HG03066 (cell line): ENCODE measurements at regions not wholly inside any gene's neighbourhood (a gene's known extent, or its start where the extent isn't known, plus 50 kb on each side); places are given as distances from the start of the nearest gene placed in this dataset.
"Not testable (repeated sequence)": the region's sequence is repeated elsewhere in the genome, so short reads cannot be mapped to it uniquely, and the experiment has no call there.

Source experiments
- ATAC-seq: cut with Tn5 transposase; IDR thresholded peaks from one replicate; pipeline ENCODE4 v1.9.1; 2021; ENCODE audit warnings: low read depth; ENCODE audit not compliant: unreplicated experiment

DNA sequence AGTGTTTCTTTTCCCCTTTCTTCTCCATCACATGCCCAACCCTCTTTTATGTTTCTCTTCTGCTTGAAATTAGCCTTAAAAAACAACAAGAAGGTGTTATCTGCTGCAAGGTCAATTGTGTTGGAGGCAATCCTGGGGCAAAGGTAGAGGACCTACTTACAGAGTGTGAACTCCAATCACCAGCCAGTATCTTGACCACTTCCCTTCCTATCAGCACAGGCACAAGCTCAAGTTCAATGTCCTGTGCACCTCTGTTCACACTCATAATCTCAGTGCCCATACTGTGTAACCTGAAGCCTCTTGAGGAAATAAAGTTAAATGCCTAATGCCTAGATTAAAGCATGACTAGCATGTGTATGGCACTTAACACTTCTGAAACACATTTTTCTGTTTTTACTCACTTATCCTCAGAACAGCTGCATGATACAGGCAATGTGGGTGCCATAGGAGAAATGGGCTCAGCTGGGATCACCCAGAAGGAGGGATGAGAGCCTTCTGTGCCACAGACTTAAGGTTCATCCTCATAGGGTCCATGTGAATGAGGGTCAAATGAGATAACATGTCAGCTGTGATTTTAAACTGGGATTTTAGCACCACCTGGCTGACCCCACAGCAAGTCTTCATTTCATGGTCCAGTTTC lies 701.5 kb downstream of the BCL11A start:
- ATAC-seq = no peak

GRCh38 chr2:59850554-59850953 lies 702.9 kb downstream of the BCL11A start:
- ATAC-seq = no peak

- ATAC-seq = no peak
These were observed 719.5 kb downstream of the BCL11A start for GRCh38 chr2:59833941-59834340.

- no peak for ATAC-seq
These were observed 722.9 kb downstream of the BCL11A start for GRCh38 chr2:59830601-59831000.

DNA sequence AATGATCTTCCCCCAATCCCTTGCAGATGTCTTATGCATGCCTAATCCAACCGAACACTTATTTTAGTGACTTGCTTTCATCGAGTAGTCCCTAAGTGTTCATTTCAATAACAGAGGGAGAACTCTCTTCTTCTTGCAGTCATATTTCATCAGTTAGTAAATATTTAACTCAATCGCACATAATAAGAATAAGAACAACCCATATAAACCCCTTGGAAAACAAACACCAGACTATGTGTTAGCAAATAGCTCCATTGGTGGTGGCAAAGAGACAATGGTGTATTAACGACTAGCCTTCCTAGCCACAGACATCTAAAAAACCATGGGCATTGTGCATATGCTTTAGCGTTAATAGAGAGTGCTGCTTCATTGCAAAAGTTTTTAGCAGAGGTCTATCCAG lies 725.8 kb downstream of the BCL11A start:
- ATAC-seq = no peak

DNA sequence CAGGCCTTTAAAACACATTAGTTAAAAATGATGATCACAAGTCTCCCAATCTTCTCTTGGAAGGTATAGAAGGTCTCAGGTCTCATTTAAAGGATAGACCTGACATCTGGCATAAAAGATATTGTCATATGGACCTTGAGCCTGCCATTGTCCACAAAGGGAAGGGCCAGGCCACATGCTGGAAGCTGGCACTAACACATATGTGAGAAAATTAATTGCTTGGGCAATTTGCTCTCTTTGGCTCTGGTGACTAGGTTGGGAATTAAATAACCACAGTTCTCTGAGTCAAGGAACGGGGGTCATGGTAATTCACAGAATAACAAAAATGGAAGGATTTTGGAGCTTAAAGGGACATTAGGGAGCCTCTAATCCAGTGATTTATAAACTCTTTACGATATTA lies 727.3 kb downstream of the BCL11A start:
- ATAC-seq = no peak

GRCh38 chr2:59824314-59824713 lies 729.1 kb downstream of the BCL11A start:
- no peak for ATAC-seq

DNA sequence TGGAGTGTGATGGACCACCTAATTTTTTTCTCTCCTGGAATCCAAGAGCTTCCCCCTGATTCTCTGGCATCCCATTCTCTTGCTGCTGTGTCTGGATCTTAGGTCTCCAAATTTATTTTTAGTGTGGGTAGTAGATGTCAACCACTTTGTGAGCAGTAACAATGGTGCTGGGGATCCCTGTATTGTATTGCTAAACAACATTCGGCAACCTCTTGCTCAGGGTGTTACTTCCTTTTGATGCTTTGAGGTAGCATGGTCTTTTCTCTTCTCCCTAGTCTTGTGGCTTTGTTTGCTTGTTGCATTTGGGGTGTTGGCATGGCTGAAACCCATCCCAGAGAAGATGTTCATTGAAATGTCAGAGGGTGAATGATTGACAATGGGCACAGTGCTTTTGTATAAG lies 737.4 kb downstream of the BCL11A start:
- no peak for ATAC-seq

GRCh38 chr2:59810283-59810682 lies 743.2 kb downstream of the BCL11A start:
- not testable (repeated sequence) for ATAC-seq

DNA sequence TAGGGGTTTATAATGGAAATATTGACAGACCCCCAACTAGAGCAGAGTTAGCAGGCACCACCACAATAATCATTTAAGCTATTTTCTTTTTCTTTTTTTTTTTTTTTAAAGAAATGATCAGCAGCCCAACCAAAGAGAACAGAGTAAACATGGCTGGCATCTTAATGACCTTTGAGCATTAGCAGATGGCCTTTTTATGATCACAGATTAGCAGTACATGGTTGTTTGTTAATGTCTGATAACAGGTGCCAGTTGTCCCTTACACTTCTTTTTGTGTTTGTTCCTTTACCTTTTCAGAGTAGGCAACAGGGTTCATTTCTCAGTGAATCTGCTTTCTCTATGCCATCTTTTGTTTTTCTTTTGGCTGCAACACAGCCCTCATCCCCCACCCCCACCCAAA lies 747.0 kb downstream of the BCL11A start:
- ATAC-seq = no peak

- ATAC-seq = no peak
These were observed 748.7 kb downstream of the BCL11A start for GRCh38 chr2:59804732-59805131.

DNA sequence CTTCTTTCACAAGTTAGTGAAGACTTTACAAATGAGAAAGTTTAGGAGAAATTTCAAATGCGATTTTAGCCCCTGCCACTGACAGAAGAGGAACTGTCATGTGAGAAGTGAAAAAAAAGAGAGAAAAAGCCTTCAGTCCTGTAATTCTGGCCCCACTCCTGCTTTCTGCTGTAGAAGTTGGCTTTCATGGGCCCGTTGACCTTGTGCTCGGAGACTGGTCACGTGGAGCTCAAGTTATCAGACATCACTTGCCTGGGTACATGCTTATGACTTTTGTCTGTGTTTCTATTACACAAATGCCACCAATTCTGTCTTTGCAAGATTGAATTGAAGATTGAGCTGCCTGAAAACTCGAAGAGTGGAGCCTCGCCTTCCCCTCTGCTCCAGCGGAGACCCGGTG lies 749.9 kb downstream of the BCL11A start:
- ATAC-seq = no peak

DNA sequence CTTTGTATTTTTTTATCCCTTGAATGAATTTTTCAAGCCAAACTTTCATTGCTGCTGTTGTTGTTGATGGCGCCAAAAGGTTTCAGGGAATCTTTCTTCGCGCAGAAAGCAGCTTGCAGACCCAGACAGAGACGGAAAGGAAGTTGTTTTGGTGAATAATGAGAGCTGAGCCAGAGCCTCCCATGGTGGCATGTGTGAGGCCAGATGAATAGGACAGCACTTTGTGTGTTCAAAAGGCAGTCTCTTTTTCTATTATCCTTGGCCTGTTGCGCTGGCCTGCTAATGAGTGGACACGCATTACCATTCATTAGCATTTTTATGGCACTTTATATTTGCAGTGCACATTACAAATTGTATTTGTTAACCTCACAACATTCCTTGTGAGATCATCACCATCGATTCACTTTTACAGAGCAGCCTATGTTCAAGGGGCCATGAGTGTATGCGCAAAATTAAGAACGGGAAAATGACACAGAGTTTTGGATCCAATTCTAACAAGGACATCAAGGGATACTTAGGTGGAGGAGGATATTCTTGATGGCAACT lies 754.7 kb downstream of the BCL11A start:
- no peak for ATAC-seq

DNA sequence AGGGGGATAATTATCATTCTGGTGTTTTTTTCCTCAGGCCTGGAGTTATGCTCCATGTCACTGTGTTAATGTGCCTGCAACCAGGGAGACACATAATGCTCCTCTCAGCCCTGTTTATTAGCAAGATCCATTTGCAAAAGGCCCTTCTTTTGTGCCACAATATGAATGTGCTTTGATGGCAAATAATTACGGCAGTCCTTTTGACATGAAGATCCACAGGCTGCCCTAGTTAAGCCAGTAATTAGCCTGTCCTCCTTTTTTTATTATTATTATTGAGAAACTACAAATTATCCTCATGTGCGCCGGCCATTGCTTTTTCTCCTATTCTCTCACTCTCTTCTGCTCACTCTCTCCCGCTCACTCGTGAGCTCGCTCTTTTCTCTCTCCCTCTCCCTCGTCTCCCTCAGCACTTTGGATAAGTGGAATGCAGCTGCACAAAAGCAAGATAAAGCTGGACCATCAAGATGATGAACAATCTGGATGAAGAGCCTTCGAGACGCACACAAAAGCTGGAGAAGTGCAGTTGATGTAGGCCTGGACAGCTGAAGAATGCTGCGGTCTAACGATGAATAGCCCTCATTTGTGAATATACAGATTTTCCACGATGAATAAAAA lies 762.3 kb downstream of the BCL11A start:
- ATAC-seq = no peak

DNA sequence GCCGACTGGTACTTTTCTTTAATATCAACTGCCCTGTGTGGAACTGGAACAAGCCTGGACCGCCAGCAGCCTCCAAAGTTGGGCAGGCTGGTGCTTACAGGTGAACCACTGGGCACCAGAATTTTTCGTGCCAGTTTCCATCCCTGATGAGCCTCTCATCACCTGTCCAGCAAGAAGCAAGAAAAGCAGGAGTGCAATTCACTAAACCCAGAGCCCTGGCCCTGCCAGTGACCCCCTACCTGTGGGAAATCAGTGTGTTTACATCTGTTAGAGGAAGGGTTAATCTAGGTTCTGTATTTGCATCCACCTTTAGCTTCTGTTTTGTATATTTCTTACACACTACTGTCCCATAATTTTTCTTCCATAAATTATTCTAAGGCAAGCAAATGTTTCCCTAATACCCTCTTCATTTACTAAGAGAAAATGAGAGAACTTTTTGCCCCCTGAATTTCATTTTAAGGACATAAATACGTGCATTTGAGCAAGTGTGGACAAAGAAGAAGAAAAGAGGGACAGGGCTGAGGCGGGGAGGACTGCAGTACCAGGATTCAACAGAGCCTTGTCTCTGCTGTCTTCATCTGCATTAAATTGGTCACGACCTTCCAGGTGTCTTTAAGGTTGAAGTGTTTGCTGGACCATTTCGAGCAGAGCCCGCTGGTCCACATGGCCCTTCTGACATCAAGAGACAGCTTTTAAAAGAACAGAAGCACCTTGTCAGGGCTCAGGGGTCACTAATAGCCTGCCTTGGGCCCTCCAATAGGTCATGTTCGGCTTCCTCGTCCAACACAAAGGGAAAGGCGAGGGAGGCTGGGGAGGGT lies 763.1 kb downstream of the BCL11A start:
- ATAC-seq = no peak

DNA sequence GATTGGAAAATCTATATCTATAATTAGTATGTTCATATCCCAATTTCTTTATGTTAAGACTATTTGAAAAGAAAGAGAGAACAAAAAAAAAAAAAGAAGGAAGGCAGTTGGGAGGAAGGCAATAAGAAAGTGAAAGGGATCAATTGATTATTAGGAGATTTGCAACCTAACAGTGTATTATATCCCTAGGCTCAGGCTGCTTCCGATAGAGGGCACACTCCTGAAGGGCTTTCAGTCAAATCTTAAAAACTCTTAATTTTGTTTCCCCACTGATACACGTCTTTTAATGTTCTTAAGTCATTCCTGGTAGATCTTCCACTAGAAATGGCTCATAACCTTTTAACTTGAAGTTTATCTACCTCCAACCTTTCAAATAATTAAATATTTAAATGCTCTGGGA lies 763.9 kb downstream of the BCL11A start:
- ATAC-seq = no peak

DNA sequence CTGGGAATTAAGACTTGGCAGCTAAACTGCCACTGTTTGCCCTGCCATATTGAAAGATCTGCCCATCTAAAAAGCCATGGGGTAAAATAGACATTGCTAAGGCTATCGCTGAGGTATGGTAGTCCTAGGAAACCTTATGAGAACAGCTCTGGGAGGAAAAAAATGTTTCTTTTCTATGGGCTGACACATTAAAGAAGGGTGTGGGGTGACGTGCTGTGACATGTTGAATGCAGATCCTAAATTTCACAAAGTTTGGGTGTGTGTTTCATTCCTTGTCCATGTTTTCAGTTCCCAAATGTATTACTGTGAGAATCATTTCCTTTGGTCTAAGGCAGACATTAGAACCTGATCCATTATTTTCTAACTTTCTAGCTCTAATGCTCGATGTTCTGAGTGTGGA lies 766.4 kb downstream of the BCL11A start:
- ATAC-seq = no peak

DNA sequence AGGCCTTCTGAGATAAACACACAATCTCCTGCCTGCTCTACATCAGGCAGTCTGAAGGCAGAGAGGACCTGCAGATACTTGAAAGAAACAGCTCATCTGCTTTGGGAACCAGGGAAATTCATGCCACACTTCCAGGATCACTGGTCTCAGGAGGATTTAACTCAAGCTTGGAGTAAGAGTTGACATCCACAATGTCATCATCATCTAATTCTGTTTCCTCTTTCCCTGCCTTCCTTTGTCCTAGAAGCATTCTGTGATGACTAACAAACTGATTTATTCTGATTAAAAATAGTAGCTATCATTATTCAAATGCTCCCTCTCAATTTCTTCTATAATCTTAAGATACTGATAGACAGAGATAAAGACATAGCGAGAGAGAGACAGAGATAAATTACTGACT lies 766.8 kb downstream of the BCL11A start:
- no peak for ATAC-seq

GRCh38 chr2:59779571-59779970 lies 773.9 kb downstream of the BCL11A start:
- no peak for ATAC-seq

GRCh38 chr2:59777120-59777519 lies 776.3 kb downstream of the BCL11A start:
- ATAC-seq = no peak

DNA sequence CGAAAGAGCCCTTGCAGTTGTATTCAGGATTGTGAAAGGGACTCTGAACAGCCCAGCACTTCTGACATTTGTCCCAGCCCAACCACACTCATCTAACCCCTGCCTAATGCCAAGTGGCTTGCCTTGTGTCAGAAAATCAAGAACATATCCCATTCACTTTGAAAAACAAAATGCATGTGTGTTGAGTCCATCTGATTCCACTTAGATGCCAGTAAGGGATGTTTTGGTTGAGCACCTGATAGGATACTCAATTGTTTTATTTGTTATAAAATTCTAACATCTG lies 776.8 kb downstream of the BCL11A start:
- ATAC-seq = no peak
